CD4-positive, alpha-beta T cell (primary cell): ENCODE measurements at regions not wholly inside any gene's neighbourhood (a gene's known extent, or its start where the extent isn't known, plus 50 kb on each side); places are given as distances from the start of the nearest gene placed in this dataset.

ENCODE experiments used
- ATAC-seq: fragments of 200-7000 bp; cut with Tn5 transposase; one replicate; pipeline ENCODE4 v1.10.0; 2022; ENCODE audit warnings: mild to moderate bottlenecking; ENCODE audit not compliant: poor library complexity
- CTCF ChIA-PET: fragments of 350-600 bp; sonication (Branson Sonifier 250); formaldehyde crosslinking; loops from one replicate; lab custom pipeline; 2021; ENCODE audit warnings: antibody characterized with exemption, inconsistent platforms; lab: Charles Lee
- POLR2A ChIA-PET: fragments of 350-600 bp; sonication (Branson Sonifier 250); formaldehyde crosslinking; loops from one replicate; lab custom pipeline; 2021; ENCODE audit warnings: antibody characterized with exemption, inconsistent platforms; lab: Charles Lee
- DNase-seq, 14 experiments: peaks; one replicate each; pipeline ENCODE4 v3.0.0-alpha.2; 2013 to 2020; ENCODE audit warnings: mixed read lengths in 2 of 14
- H3K27ac ChIP-seq, 2 donors: one replicate each; pipeline versions ENCODE4 v1.5.1 to v1.7.0; 2013; ENCODE audit warnings: low read length in 2 of 2, low read depth in 1 of 2, mild to moderate bottlenecking in 1 of 2
- H3K27me3 ChIP-seq, 2 experiments: 1 replicate in 1 of 2; 2 replicates in 1 of 2; pipeline versions ENCODE4 v1.6.1 to v1.7.0; 2013; ENCODE audit warnings: low read length in 2 of 2, control low read depth in 1 of 2, mild to moderate bottlenecking in 1 of 2, moderate library complexity in 1 of 2; ENCODE audit not compliant: insufficient read depth in 2 of 2, control insufficient read depth in 1 of 2
- H3K36me3 ChIP-seq: one replicate; pipeline ENCODE4 v1.6.1; 2013; ENCODE audit warnings: low read length, control low read depth; ENCODE audit not compliant: insufficient read depth
- H3K4me1 ChIP-seq: one replicate; pipeline ENCODE4 v1.6.1; 2013; ENCODE audit warnings: low read length, control low read depth; ENCODE audit not compliant: insufficient read depth
- H3K4me3 ChIP-seq: one replicate; pipeline ENCODE4 v1.5.1; 2013; ENCODE audit warnings: mild to moderate bottlenecking, low read length, moderate library complexity
- H3K9me3 ChIP-seq, 2 experiments: 1 replicate in 1 of 2; 2 replicates in 1 of 2; pipeline versions ENCODE4 v1.6.1 to v1.7.0; 2013; ENCODE audit warnings: low read length in 2 of 2, mild to moderate bottlenecking in 2 of 2, control low read depth in 1 of 2, moderate library complexity in 1 of 2; ENCODE audit not compliant: control insufficient read depth in 1 of 2, insufficient read depth in 1 of 2
- H3K27ac Mint-ChIP-seq: one replicate; pipeline ENCODE4 v1.8.0; 2020; ENCODE audit warnings: mixed read lengths
- H3K27me3 Mint-ChIP-seq: one replicate; pipeline ENCODE4 v1.8.0; 2021; ENCODE audit warnings: mixed read lengths
- H3K36me3 Mint-ChIP-seq: one replicate; pipeline ENCODE4 v1.8.0; 2021; ENCODE audit warnings: low read depth, mixed read lengths
- H3K4me1 Mint-ChIP-seq: one replicate; pipeline ENCODE4 v1.8.0; 2021; ENCODE audit warnings: low read depth, mixed read lengths
- H3K4me3 Mint-ChIP-seq: one replicate; pipeline ENCODE4 v1.8.0; 2020; ENCODE audit warnings: mild to moderate bottlenecking, mixed read lengths
- H3K9me3 Mint-ChIP-seq: one replicate; pipeline ENCODE4 v1.8.0; 2020; ENCODE audit warnings: mixed read lengths
- CTCF ChIP-seq: fragments of 200-600 bp; IDR thresholded peaks from one replicate; pipeline ENCODE4 v1.8.0; 2022; ENCODE audit warnings: antibody characterized with exemption, mild to moderate bottlenecking
- intact Hi-C, 2 experiments: fragments of 100-400 bp; cut with DNase I in 1 of 2; cut with micrococcal nuclease in 1 of 2; formaldehyde crosslinking; loops; one replicate each; pipeline versions ENCODE4 v1.15.1 to v1.9.0; 2023 to 2025; cut with DNase I, micrococcal nuclease

GRCh38 chr5:170168002-170168401 lies 62.3 kb downstream of the FOXI1 start:
- ChIA-PET CTCF (no interaction called here), POLR2A (no interaction called here)
- TF ChIP-seq CTCF, result no peak
- H3K27ac Mint-ChIP-seq, result no peak overlapping the region
- Histone ChIP-seq H3K4me3 (no peak overlapping the region), H3K9me3 (no peaks in the 10 kb centered on the region), H3K27ac (no peak overlapping the region), H3K36me3 (no peaks in the 10 kb centered on the region), H3K27me3 (peaks cover 0 to 2% of the 10 kb centered on the region in 2 experiments), H3K4me1 (no peaks in the 10 kb centered on the region)
- no peaks in the 10 kb centered on the region for H3K36me3 Mint-ChIP-seq
- H3K4me1 Mint-ChIP-seq, result no peaks in the 10 kb centered on the region
- no peak overlapping the region for H3K4me3 Mint-ChIP-seq
- DNase-seq (no peak), ATAC-seq (no peak)
- H3K9me3 Mint-ChIP-seq, result no peaks in the 10 kb centered on the region
- intact Hi-C loops, result no loop called here
- H3K27me3 Mint-ChIP-seq, result peaks cover 5% of the 10 kb centered on the region

- Mint-ChIP-seq H3K27ac (no peak overlapping the region), H3K4me1 (no peaks in the 10 kb centered on the region), H3K4me3 (no peak overlapping the region), H3K36me3 (no peaks in the 10 kb centered on the region), H3K27me3 (peaks cover 5% of the 10 kb centered on the region), H3K9me3 (no peaks in the 10 kb centered on the region)
- H3K9me3 ChIP-seq, result no peaks in the 10 kb centered on the region
- ATAC-seq (no peak), DNase-seq (no peak)
- ChIA-PET POLR2A (no interaction called here), CTCF (no interaction called here)
- no peak overlapping the region for H3K27ac ChIP-seq
- intact Hi-C loops, result no loop called here
- no peaks in the 10 kb centered on the region for H3K4me1 ChIP-seq
- H3K36me3 ChIP-seq, result no peaks in the 10 kb centered on the region
- no peak overlapping the region for H3K4me3 ChIP-seq
- H3K27me3 ChIP-seq, result peaks cover 0 to 2% of the 10 kb centered on the region in 2 experiments
- no peak for TF ChIP-seq CTCF
These were observed 63.1 kb downstream of the FOXI1 start for GRCh38 chr5:170168797-170169196.

GRCh38 chr5:170169996-170170395 lies 62.8 kb upstream of the C5orf58 start:
- Mint-ChIP-seq H3K4me1 (no peaks in the 10 kb centered on the region), H3K9me3 (no peaks in the 10 kb centered on the region), H3K27me3 (peaks cover 5% of the 10 kb centered on the region), H3K4me3 (no peak overlapping the region), H3K27ac (no peak overlapping the region), H3K36me3 (no peaks in the 10 kb centered on the region)
- ChIA-PET POLR2A (no interaction called here), CTCF (no interaction called here)
- intact Hi-C loops, result no loop called here
- DNase-seq (no peak), ATAC-seq (no peak)
- H3K9me3 ChIP-seq, result no peaks in the 10 kb centered on the region
- H3K27ac ChIP-seq, result no peak overlapping the region
- peaks cover 0 to 2% of the 10 kb centered on the region in 2 experiments for H3K27me3 ChIP-seq
- H3K36me3 ChIP-seq, result no peaks in the 10 kb centered on the region
- no peak overlapping the region for H3K4me3 ChIP-seq
- H3K4me1 ChIP-seq, result no peaks in the 10 kb centered on the region
- TF ChIP-seq CTCF, result no peak
